ENCODE measurements at regions not wholly inside any gene's neighbourhood (a gene's known extent, or its start where the extent isn't known, plus 50 kb on each side); places are given as distances from the start of the nearest gene placed in this dataset.

DNA sequence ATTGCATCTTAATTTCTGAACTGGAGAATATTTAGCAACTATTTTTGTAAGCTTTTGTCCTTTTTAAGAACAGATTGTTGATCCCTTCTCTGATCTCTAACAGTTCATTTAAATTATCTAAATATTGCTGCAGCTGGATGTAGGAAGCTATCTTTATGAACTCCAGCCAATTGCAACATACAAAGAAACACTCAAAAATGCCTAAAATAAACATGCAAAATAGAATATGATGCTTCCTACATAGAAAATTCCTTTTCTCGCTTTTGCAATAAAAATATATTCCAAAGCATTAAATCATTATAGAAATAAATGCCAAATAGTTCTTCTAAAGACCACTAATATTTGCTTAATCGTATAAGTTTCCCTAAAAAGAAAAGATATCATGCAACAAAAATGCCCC lies 218.6 kb downstream of the LURAP1L start:
- POLR2A ChIA-PET (ENCODE audit: low non-redundant PET) = no interaction called here
- H3K27ac ChIP-seq = no peak overlapping the region
- CTCF ChIA-PET = interaction anchor here (0.6 kb wide), 2 partner anchors 10 to 1367 kb away, joined by 3 read pairs; no protein-coding TSS in a partner anchor
- no peak for DNase-seq (ENCODE audit: low spot score)
- TF ChIP-seq, protein P1, sequence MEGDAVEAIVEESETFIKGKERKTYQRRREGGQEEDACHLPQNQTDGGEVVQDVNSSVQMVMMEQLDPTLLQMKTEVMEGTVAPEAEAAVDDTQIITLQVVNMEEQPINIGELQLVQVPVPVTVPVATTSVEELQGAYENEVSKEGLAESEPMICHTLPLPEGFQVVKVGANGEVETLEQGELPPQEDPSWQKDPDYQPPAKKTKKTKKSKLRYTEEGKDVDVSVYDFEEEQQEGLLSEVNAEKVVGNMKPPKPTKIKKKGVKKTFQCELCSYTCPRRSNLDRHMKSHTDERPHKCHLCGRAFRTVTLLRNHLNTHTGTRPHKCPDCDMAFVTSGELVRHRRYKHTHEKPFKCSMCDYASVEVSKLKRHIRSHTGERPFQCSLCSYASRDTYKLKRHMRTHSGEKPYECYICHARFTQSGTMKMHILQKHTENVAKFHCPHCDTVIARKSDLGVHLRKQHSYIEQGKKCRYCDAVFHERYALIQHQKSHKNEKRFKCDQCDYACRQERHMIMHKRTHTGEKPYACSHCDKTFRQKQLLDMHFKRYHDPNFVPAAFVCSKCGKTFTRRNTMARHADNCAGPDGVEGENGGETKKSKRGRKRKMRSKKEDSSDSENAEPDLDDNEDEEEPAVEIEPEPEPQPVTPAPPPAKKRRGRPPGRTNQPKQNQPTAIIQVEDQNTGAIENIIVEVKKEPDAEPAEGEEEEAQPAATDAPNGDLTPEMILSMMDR (conservative IDR thresholded peaks at IDR 0.05; ENCODE audit: low read depth) = no peak

GRCh38 chr9:12997009-12997408 lies 222.2 kb downstream of the LURAP1L start:
- TF ChIP-seq, protein P1 (conservative IDR thresholded peaks at IDR 0.05; ENCODE audit: low read depth) = no peak
- no peak overlapping the region for H3K27ac ChIP-seq
- ChIA-PET CTCF (no interaction called here), POLR2A (ENCODE audit: low non-redundant PET) (no interaction called here)
- no peak for DNase-seq (ENCODE audit: low spot score)

DNA sequence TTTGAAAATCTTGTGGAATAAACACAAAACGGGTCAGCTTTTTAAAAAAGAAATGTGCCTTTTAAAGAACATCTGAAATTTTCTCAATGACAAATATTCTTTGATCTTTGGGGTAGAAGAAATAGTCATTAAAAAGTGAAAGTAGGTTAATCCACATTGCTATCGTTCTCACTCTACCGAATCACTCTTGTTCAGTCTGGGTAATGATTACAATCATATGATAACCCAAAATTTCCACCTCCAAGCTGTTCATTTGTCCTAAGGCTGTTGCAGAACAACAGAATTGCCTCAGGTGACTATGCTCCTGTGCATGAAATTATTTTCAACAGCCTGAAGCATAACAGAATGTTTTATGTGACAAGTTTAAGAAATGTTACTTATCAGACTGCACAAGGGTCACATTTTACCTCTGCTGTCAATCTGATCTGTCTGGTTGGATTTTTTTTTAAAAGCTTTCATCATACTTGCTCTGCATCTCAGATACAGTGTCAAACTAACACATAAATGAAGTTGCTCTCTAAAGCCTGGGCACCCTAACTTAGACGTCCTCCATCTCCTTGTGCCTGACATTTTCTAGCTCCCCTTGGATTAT lies 227.3 kb downstream of the LURAP1L start:
- TF ChIP-seq, protein P1 (conservative IDR thresholded peaks at IDR 0.05; ENCODE audit: low read depth) = no peak
- POLR2A ChIA-PET (ENCODE audit: low non-redundant PET) = no interaction called here
- DNase-seq (ENCODE audit: low spot score) = no peak

DNA sequence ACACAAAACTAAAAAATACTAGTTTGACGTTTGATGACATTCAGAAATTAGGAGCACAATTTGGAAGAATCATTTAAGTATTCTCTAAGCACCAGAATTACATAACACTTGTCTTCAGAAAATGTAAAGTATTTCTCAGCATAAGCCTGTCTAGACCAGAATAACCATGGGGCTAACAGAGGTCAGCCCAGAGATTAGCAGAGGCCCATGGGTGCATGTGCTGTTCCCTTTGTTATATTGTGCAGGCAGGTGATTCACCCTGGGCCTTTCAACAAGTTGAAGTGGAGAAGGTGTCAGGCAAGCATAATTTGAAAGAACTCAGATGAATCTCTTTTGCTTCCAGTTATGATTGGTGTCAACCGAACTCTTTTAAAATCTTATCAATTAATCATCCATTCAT lies 227.9 kb downstream of the LURAP1L start:
- POLR2A ChIA-PET (ENCODE audit: low non-redundant PET) = no interaction called here
- TF ChIP-seq, protein P1 (conservative IDR thresholded peaks at IDR 0.05; ENCODE audit: low read depth) = no peak
- CTCF ChIA-PET = interaction anchor here (0.6 kb wide), 1 partner anchor 10 kb away, joined by 3 read pairs; no protein-coding TSS in a partner anchor

More for the DNA sequence above, 227.3 kb downstream of the LURAP1L start:
- H3K27ac ChIP-seq = no peak overlapping the region
- CTCF ChIA-PET = interaction anchor here (0.6 kb wide), 1 partner anchor 351 kb away, joined by 3 read pairs; no protein-coding TSS in a partner anchor

DNA sequence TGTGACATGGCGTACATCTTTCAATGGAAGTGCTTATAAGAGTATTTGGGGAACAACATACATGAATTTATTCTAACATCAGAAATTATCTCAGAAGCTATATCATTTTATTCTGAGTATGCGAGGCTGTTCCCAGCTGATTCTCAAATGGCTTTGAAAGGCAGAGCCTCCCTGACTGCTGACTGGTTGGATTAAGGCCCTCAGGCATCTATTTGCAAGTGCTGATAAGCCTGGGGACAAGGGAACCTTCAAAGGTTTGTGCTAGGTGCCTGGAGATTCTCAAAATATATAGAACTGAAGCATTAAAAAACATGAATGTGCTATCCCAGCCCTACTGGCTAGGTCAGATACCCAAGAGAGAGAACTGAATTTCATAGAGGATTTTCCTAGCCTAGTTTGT lies 235.1 kb downstream of the LURAP1L start:
- ChIA-PET POLR2A (ENCODE audit: low non-redundant PET) (no interaction called here), CTCF (no interaction called here)
- DNase-seq (ENCODE audit: low spot score) = no peak
- TF ChIP-seq, protein P1 (conservative IDR thresholded peaks at IDR 0.05; ENCODE audit: low read depth) = no peak
- no peak overlapping the region for H3K27ac ChIP-seq

More for the DNA sequence above, 227.9 kb downstream of the LURAP1L start:
- H3K27ac ChIP-seq = no peak overlapping the region
- DNase-seq (ENCODE audit: low spot score) = peak; percentile 4

DNA sequence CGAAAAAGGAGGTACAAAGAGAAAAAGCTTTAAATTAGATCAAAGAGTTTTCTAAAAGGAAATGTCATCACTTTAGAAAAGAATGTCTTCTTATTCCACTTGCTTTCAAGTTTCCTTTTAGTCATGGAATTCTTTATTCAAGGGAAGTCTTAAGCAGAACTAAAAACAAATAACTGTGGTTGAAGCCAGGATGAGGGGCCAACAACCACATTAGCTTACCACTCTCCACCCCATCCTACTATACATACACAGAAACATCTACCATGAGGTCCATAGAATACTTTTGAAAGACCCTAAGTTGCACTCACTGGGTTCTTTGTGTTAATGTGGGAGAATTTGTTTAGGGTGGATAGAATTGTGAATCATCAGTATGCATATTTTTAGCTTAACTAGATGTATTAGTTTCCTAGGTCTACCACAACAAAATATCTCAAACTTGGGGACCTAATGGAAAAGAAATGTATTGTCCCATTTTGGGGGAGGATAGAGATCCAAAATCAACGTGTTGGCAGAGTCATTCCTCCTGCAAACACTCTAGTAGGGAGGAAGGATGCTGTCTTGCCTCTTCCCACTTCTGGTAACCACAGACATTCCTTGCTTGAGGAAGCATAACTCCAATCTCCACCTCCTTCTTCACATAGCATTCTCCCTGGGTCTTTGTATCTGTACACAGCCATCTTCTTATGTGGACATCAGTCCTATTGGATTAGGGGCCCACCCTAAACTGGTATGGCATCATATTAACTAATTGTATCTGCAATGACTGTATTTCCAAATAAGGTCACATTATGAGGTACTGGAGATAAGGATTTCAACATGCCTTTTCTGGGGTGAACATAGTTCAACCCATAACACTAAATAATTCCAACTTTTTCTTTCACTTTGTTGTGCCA lies 239.4 kb downstream of the LURAP1L start:
- H3K27ac ChIP-seq = no peak overlapping the region
- POLR2A ChIA-PET (ENCODE audit: low non-redundant PET) = no interaction called here
- TF ChIP-seq, protein P1 (conservative IDR thresholded peaks at IDR 0.05; ENCODE audit: low read depth) = no peak
- DNase-seq (ENCODE audit: low spot score) = no peak
- CTCF ChIA-PET = interaction anchor here (0.8 kb wide), 1 partner anchor 295 kb away, joined by 3 read pairs; no protein-coding TSS in a partner anchor
